DOHH2 (cell line): ENCODE measurements at regions not wholly inside any gene's neighbourhood (a gene's known extent, or its start where the extent isn't known, plus 50 kb on each side); places are given as distances from the start of the nearest gene placed in this dataset.

Source experiments
- H3F3A ChIP-seq: fragments of 200-600 bp; sonication (generic), shearing (Covaris generic); 2 replicates; pipeline ENCODE4 v1.6.0; 2016; ENCODE audit warnings: antibody characterized with exemption, mild to moderate bottlenecking; ENCODE audit not compliant: control insufficient read depth, insufficient read depth
- H3K27ac ChIP-seq: fragments of 200-600 bp; sonication (generic); 2 replicates; pipeline ENCODE4 v1.5.1; 2014; ENCODE audit warnings: low read depth, mild to moderate bottlenecking, low read length, moderate library complexity
- H3K27me3 ChIP-seq: fragments of 200-600 bp; sonication (generic); 2 replicates; pipeline ENCODE4 v1.6.1; 2014; ENCODE audit warnings: mild to moderate bottlenecking, low read length, mixed read lengths; ENCODE audit not compliant: control insufficient read depth
- H3K36me3 ChIP-seq: fragments of 200-600 bp; sonication (generic); 2 replicates; pipeline ENCODE4 v1.6.1; 2014; ENCODE audit warnings: mild to moderate bottlenecking, low read length, moderate library complexity, mixed read lengths; ENCODE audit not compliant: control insufficient read depth
- H3K4me1 ChIP-seq: fragments of 200-600 bp; sonication (generic); 2 replicates; pipeline ENCODE4 v1.6.1; 2014; ENCODE audit warnings: mild to moderate bottlenecking, low read length, mixed read lengths; ENCODE audit not compliant: control insufficient read depth
- H3K4me2 ChIP-seq: fragments of 200-600 bp; sonication (generic); 2 replicates; pipeline ENCODE4 v1.6.0; 2014; ENCODE audit warnings: mild to moderate bottlenecking, low read length, moderate library complexity
- H3K4me3 ChIP-seq: fragments of 200-600 bp; sonication (generic); 2 replicates; pipeline ENCODE4 v1.5.1; 2014; ENCODE audit warnings: mild to moderate bottlenecking, low read length, mixed read lengths
- H3K79me2 ChIP-seq: fragments of 200-600 bp; sonication (generic); 2 replicates; pipeline ENCODE4 v1.6.1; 2014; ENCODE audit warnings: mild to moderate bottlenecking, low read length, mixed read lengths; ENCODE audit not compliant: control insufficient read depth
- H3K9me2 ChIP-seq: fragments of 200-600 bp; sonication (generic); replicated peaks from 2 replicates; pipeline ENCODE4 v1.6.1; 2014; ENCODE audit warnings: mild to moderate bottlenecking, low read length, mixed read lengths; ENCODE audit not compliant: control insufficient read depth
- H3K9me3 ChIP-seq: fragments of 200-600 bp; sonication (generic); 2 replicates; pipeline ENCODE4 v1.6.1; 2014; ENCODE audit warnings: antibody characterized with exemption, low read length, mixed read lengths; ENCODE audit not compliant: control insufficient read depth, insufficient read depth
- H4K20me1 ChIP-seq: fragments of 200-600 bp; sonication (generic); 2 replicates; pipeline ENCODE4 v1.6.0; 2014; ENCODE audit warnings: low read depth, mild to moderate bottlenecking, antibody characterized with exemption, low read length, moderate library complexity; ENCODE audit not compliant: control insufficient read depth, insufficient read depth
- CTCF ChIP-seq: fragments of 200-600 bp; sonication (generic); IDR thresholded peaks from one replicate; pipeline ENCODE4 v1.5.1; 2014; ENCODE audit warnings: antibody characterized with exemption, mild to moderate bottlenecking, low read depth, low read length; ENCODE audit not compliant: poor library complexity, severe bottlenecking
- EZH2phosphoT487 ChIP-seq: fragments of 200-600 bp; sonication (generic); IDR thresholded peaks from 2 replicates; pipeline ENCODE4 v1.6.1; 2017; ENCODE audit warnings: borderline replicate concordance, mild to moderate bottlenecking, antibody characterized with exemption, low read length, moderate library complexity, mixed read lengths

DNA sequence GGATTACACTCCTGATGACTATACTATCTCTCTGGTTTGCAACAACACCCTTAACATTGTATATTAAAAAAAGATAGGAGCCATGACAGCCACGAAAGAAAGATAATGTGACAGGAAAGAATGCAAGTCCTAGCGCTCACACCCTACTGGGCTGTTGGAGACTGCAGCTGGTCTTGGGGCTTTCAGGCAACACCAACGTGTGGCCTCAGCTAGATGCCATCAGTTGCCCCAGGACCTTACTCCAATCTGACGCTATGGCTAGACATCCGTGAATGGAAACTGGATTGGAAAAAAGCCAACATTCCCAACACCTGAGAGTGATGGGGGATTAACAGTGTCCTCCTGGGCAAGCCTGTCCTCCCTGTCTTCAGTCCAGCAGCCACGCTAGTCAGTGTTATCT is 357.4 kb upstream of the GULP1 start:
- Histone ChIP-seq H4K20me1 (no peaks in the 10 kb centered on the region), H3K4me1 (no peaks in the 10 kb centered on the region), H3K4me3 (no peak overlapping the region), H3K79me2 (no peaks in the 10 kb centered on the region), H3K9me3 (no peaks in the 10 kb centered on the region), H3K27me3 (no peaks in the 10 kb centered on the region), H3K36me3 (no peaks in the 10 kb centered on the region), H3F3A (no peaks in the 10 kb centered on the region), H3K4me2 (no peak overlapping the region), H3K9me2 (no peaks in the 10 kb centered on the region), H3K27ac (no peak overlapping the region)
- TF ChIP-seq EZH2phosphoT487, result no peak
- TF ChIP-seq CTCF, result no peak

- Histone ChIP-seq H3K9me3 (no peaks in the 10 kb centered on the region), H3K36me3 (no peaks in the 10 kb centered on the region), H4K20me1 (no peaks in the 10 kb centered on the region), H3K27me3 (no peaks in the 10 kb centered on the region), H3F3A (no peaks in the 10 kb centered on the region), H3K4me3 (no peak overlapping the region), H3K9me2 (no peaks in the 10 kb centered on the region), H3K4me2 (no peak overlapping the region), H3K79me2 (no peaks in the 10 kb centered on the region), H3K4me1 (no peaks in the 10 kb centered on the region), H3K27ac (no peak overlapping the region)
- TF ChIP-seq CTCF (no peak), EZH2phosphoT487 (no peak)
Observed at GRCh38 chr2:187934692-187935091, 357.0 kb upstream of the GULP1 start.

- no peak for TF ChIP-seq EZH2phosphoT487
- TF ChIP-seq CTCF, result no peak
- Histone ChIP-seq H3K27ac (no peak overlapping the region), H4K20me1 (no peaks in the 10 kb centered on the region), H3K36me3 (no peaks in the 10 kb centered on the region), H3K27me3 (no peaks in the 10 kb centered on the region), H3K9me2 (no peaks in the 10 kb centered on the region), H3K9me3 (no peaks in the 10 kb centered on the region), H3F3A (no peaks in the 10 kb centered on the region), H3K79me2 (no peaks in the 10 kb centered on the region), H3K4me2 (no peak overlapping the region), H3K4me3 (no peak overlapping the region), H3K4me1 (no peaks in the 10 kb centered on the region)
Observed at GRCh38 chr2:187935126-187935525, 356.5 kb upstream of the GULP1 start.

GRCh38 chr2:187936228-187936627 is 355.4 kb upstream of the GULP1 start:
- Histone ChIP-seq H3K27me3 (no peaks in the 10 kb centered on the region), H3K79me2 (no peaks in the 10 kb centered on the region), H3F3A (no peaks in the 10 kb centered on the region), H3K4me2 (no peak overlapping the region), H3K4me3 (no peak overlapping the region), H4K20me1 (no peaks in the 10 kb centered on the region), H3K27ac (no peak overlapping the region), H3K9me2 (no peaks in the 10 kb centered on the region), H3K9me3 (no peaks in the 10 kb centered on the region), H3K36me3 (no peaks in the 10 kb centered on the region), H3K4me1 (no peaks in the 10 kb centered on the region)
- TF ChIP-seq EZH2phosphoT487, result no peak
